Tibial artery (tissue), 4 donors: ENCODE measurements at regions not wholly inside any gene's neighbourhood (a gene's known extent, or its start where the extent isn't known, plus 50 kb on each side); places are given as distances from the start of the nearest gene placed in this dataset.

ENCODE experiments used
- DNase-seq, 2 donors: peaks; one replicate each; pipeline ENCODE4 v3.0.0-alpha.2; 2019
- H3K27ac ChIP-seq, 2 donors: fragments of 200-600 bp; sonication (generic) in 1 of 2; 1 replicate in 1 of 2; 2 replicates in 1 of 2; pipeline ENCODE4 v1.5.1; 2018 to 2019; ENCODE audit warnings: mild to moderate bottlenecking in 1 of 2
- H3K27me3 ChIP-seq, 2 donors: fragments of 200-600 bp; sonication (generic) in 1 of 2; one replicate each; pipeline versions ENCODE4 v1.5.1 to v1.6.0; 2016 to 2019
- H3K36me3 ChIP-seq, 3 donors: fragments of 200-600 bp; sonication (generic) in 2 of 3; one replicate each; pipeline ENCODE4 v1.5.1; 2016 to 2019; ENCODE audit warnings: mild to moderate bottlenecking in 2 of 3
- H3K4me1 ChIP-seq, 4 donors: fragments of 200-600 bp; sonication (generic) in 2 of 4; 1 replicate in 3 of 4; 2 replicates in 1 of 4; pipeline ENCODE4 v1.5.1; 2016 to 2019
- H3K4me3 ChIP-seq, 2 donors: fragments of 200-600 bp; sonication (generic) in 1 of 2; 1 replicate in 1 of 2; 2 replicates in 1 of 2; pipeline ENCODE4 v1.5.1; 2018 to 2019; ENCODE audit warnings: mild to moderate bottlenecking in 2 of 2
- H3K9me3 ChIP-seq, 3 donors: fragments of 200-600 bp; sonication (generic) in 1 of 3; one replicate each; pipeline ENCODE4 v1.5.1; 2016 to 2019
- intact Hi-C: fragments of 100-400 bp; cut with DNase I; formaldehyde crosslinking; loops from one replicate; pipeline ENCODE4 v1.15.0; 2023; ENCODE audit warnings: low total_unique reads
- TF ChIP-seq, protein P1 (sequence below), 2 experiments: fragments of 200-600 bp in 1 of 2; fragments of 450-650 bp in 1 of 2; IDR thresholded peaks; one replicate each; pipeline ENCODE4 v1.5.1; 2017 to 2019; ENCODE audit warnings: antibody characterized with exemption in 2 of 2, mild to moderate bottlenecking in 1 of 2, moderate library complexity in 1 of 2

DNA sequence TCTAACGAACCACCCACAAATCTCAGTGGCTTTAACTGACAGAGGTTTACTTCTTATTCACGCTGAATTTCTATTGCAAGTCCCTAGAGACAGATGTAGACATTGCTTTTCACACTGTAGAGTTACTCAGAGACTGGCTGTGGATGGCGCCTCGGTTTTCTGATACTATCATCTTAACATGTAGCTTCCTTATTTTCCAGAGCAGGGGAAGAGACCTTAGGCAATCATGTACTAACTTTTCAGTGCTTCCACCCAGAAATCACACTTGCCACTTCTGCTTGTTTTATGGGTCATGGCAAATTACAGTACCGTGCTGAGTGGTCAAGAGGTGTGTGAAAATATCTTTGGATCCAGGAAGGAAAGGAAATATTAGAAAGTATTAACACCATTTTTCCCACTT lies 65.4 kb downstream of the MAF start:
- no peak overlapping the region for H3K27ac ChIP-seq
- H3K27me3 ChIP-seq: no peaks in the 10 kb centered on the region
- no peaks in the 10 kb centered on the region for H3K36me3 ChIP-seq
- intact Hi-C loops: no loop called here
- TF ChIP-seq, protein P1, sequence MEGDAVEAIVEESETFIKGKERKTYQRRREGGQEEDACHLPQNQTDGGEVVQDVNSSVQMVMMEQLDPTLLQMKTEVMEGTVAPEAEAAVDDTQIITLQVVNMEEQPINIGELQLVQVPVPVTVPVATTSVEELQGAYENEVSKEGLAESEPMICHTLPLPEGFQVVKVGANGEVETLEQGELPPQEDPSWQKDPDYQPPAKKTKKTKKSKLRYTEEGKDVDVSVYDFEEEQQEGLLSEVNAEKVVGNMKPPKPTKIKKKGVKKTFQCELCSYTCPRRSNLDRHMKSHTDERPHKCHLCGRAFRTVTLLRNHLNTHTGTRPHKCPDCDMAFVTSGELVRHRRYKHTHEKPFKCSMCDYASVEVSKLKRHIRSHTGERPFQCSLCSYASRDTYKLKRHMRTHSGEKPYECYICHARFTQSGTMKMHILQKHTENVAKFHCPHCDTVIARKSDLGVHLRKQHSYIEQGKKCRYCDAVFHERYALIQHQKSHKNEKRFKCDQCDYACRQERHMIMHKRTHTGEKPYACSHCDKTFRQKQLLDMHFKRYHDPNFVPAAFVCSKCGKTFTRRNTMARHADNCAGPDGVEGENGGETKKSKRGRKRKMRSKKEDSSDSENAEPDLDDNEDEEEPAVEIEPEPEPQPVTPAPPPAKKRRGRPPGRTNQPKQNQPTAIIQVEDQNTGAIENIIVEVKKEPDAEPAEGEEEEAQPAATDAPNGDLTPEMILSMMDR (IDR thresholded peaks at IDR 0.05): no peak
- no peaks in the 10 kb centered on the region for H3K4me1 ChIP-seq
- no peaks in the 10 kb centered on the region for H3K9me3 ChIP-seq
- peak in 1 of 2 donors; percentile 25 for DNase-seq
- no peak overlapping the region for H3K4me3 ChIP-seq

DNA sequence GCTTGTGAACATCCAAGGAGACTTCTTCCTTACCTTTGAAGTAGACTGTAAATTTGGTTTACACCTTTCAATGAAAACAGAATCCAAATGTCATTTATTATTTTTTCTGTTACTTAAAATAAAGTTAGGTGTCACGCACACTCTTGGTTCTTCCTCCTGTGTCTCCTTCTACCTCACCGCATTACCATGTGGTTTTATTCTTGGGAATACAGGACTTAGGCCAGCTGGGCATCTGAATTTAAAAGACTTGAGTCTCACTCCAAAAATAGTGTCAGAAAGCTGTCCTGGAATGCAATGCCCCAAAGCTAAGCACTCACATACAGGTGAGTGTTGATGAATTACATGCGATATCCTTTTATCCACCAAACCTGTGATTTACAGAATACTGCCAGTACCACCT lies 66.4 kb downstream of the MAF start:
- Histone ChIP-seq H3K4me1 (no peaks in the 10 kb centered on the region), H3K27ac (no peak overlapping the region), H3K4me3 (no peak overlapping the region), H3K27me3 (no peaks in the 10 kb centered on the region), H3K36me3 (no peaks in the 10 kb centered on the region), H3K9me3 (no peaks in the 10 kb centered on the region)
- no peak for DNase-seq
- intact Hi-C loops: no loop called here
- TF ChIP-seq, protein P1 (IDR thresholded peaks at IDR 0.05): no peak

DNA sequence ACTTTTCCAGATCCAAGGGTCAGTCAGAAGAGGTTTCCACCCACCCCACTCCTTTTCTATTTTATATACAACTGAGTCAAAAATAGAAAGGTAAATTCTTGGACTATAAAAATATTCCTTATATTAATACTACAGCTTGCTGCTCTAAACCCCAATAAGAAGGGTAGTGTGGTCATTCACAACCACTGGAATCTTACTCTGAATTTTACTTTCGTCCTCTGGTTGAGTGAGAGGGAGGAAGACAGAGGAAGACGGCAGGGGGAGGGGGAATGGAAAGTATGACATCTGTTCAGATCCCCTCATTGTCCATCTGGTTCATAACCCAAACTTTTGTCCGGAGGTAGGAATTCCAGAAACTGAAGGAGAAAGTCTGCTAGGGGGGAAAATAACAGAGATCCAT lies 67.2 kb downstream of the MAF start:
- no peak overlapping the region for H3K27ac ChIP-seq
- no peaks in the 10 kb centered on the region for H3K27me3 ChIP-seq
- H3K4me3 ChIP-seq: no peak overlapping the region
- H3K36me3 ChIP-seq: no peaks in the 10 kb centered on the region
- DNase-seq: no peak
- H3K9me3 ChIP-seq: no peaks in the 10 kb centered on the region
- peaks cover 0 to 6% (median 0%) of the 10 kb centered on the region in 4 donors for H3K4me1 ChIP-seq
- TF ChIP-seq, protein P1 (IDR thresholded peaks at IDR 0.05): no peak
- intact Hi-C loops: no loop called here

DNA sequence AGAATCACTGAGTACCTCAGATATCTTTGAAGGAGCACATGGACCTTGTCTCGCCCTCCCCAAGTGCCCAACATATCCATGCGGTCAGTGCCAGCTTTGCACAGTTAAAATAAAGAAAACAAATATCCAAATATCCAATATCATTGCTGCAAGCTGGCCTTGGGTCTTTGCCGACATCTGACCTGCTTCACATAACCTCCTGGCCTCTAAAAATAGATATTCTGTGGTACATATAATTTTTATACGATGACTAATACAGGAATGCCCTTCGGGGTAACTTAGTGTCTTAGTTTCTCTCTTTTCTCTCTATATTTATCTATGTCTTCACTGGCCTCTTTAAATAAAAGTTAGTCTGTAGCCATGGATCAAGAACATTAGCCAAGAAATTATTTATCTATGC lies 67.8 kb downstream of the MAF start:
- Histone ChIP-seq H3K4me3 (no peak overlapping the region), H3K36me3 (no peaks in the 10 kb centered on the region), H3K27ac (no peak overlapping the region), H3K4me1 (peaks cover 0 to 9% (median 0%) of the 10 kb centered on the region in 4 donors), H3K27me3 (no peaks in the 10 kb centered on the region), H3K9me3 (no peaks in the 10 kb centered on the region)
- intact Hi-C loops: no loop called here
- TF ChIP-seq, protein P1 (IDR thresholded peaks at IDR 0.05): no peak
- no peak for DNase-seq

DNA sequence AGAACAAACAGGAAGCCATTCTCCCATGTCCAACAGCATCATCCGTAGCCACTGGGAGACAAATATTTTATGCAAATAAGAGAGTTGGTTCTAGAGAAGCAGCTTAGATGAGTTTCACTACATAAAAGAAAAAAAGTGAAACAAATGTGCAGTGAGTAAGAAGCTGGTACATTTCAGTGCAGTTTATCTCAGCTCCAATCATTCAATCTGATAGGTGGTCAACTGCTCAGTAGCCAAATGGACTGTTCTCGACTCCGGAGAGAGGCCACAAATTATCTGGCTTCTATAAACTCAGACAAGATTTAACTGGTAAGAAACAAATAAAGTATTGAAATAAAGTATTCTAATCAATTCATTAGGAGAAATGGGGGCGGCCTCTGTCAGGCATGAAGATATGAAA lies 68.3 kb downstream of the MAF start:
- Histone ChIP-seq H3K27ac (no peak overlapping the region), H3K9me3 (no peaks in the 10 kb centered on the region), H3K4me3 (no peak overlapping the region), H3K4me1 (peaks cover 0 to 9% (median 0%) of the 10 kb centered on the region in 4 donors), H3K36me3 (no peaks in the 10 kb centered on the region), H3K27me3 (no peaks in the 10 kb centered on the region)
- DNase-seq: no peak
- TF ChIP-seq, protein P1 (IDR thresholded peaks at IDR 0.05): no peak
- intact Hi-C loops: no loop called here

DNA sequence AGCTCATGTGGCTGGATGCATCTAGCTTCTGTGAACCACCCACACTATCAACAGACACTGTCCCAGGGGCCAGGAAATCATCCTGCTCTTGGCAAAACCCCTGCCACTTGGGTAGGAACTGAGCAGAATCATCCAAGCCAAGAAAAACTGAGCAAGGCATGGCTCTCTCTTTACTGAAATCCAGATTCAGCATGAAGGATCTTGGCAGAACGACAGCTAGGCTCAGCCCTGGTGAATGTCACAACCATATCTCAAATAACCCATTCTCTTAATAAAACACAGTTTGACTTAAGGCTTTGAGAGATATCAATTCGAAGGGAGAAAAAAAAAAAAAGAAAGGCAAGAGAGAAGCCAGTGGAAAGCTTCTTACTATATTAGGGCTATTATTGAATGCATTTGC lies 72.2 kb downstream of the MAF start:
- Histone ChIP-seq H3K4me1 (peaks cover 0 to 9% (median 0%) of the 10 kb centered on the region in 4 donors), H3K9me3 (no peaks in the 10 kb centered on the region), H3K4me3 (no peak overlapping the region), H3K27me3 (no peaks in the 10 kb centered on the region), H3K27ac (no peak overlapping the region), H3K36me3 (no peaks in the 10 kb centered on the region)
- DNase-seq: no peak
- intact Hi-C loops: no loop called here
- TF ChIP-seq, protein P1 (IDR thresholded peaks at IDR 0.05): no peak
